Breast epithelium (tissue), 4 donors: ENCODE measurements at regions not wholly inside any gene's neighbourhood (a gene's known extent, or its start where the extent isn't known, plus 50 kb on each side); places are given as distances from the start of the nearest gene placed in this dataset.
"Not testable (repeated sequence)": the region's sequence is repeated elsewhere in the genome, so short reads cannot be mapped to it uniquely, and the experiment has no call there.

ENCODE experiments used
- DNase-seq, 2 donors: peaks; one replicate each; pipeline ENCODE4 v3.0.0-alpha.2; 2019; ENCODE audit warnings: low spot score in 2 of 2
- H3K27ac ChIP-seq, 2 donors: fragments of 200-600 bp; sonication (generic) in 1 of 2; one replicate each; pipeline ENCODE4 v1.5.1; 2016 to 2019; ENCODE audit warnings: mild to moderate bottlenecking in 1 of 2
- H3K27me3 ChIP-seq, 2 donors: fragments of 200-600 bp; sonication (generic) in 1 of 2; one replicate each; pipeline versions ENCODE4 v1.5.1 to v1.6.0; 2017 to 2019; ENCODE audit warnings: control low read depth in 1 of 2, mild to moderate bottlenecking in 1 of 2
- H3K36me3 ChIP-seq: fragments of 200-600 bp; one replicate; pipeline ENCODE4 v1.5.1; 2019
- H3K4me1 ChIP-seq, 2 donors: fragments of 200-600 bp; sonication (generic); one replicate each; pipeline ENCODE4 v1.5.1; 2016 to 2019; ENCODE audit warnings: control low read depth in 1 of 2
- H3K4me3 ChIP-seq, 3 donors: fragments of 200-600 bp; sonication (generic); 1 replicate in 2 of 3; 2 replicates in 1 of 3; pipeline ENCODE4 v1.5.1; 2016 to 2019; ENCODE audit warnings: mild to moderate bottlenecking in 3 of 3, moderate library complexity in 2 of 3
- H3K9me3 ChIP-seq, 2 donors: fragments of 200-600 bp; sonication (generic) in 1 of 2; one replicate each; pipeline ENCODE4 v1.5.1; 2016 to 2019; ENCODE audit warnings: control low read depth in 1 of 2
- CTCF ChIP-seq, 3 donors: fragments of 450-650 bp; IDR thresholded peaks; one replicate each; pipeline ENCODE4 v1.5.1; 2016 to 2017; ENCODE audit warnings: antibody characterized with exemption in 3 of 3, mild to moderate bottlenecking in 3 of 3, moderate library complexity in 3 of 3
- POLR2A ChIP-seq: fragments of 450-650 bp; IDR thresholded peaks from one replicate; pipeline ENCODE4 v1.6.1; 2016; ENCODE audit warnings: antibody characterized with exemption, mild to moderate bottlenecking, moderate library complexity
- POLR2AphosphoS5 ChIP-seq, 3 donors: sonication (generic); formaldehyde crosslinking; IDR thresholded peaks; one replicate each; pipeline ENCODE4 v1.6.1; 2017; ENCODE audit warnings: antibody characterized with exemption in 3 of 3
- intact Hi-C: fragments of 100-400 bp; cut with DNase I; formaldehyde crosslinking; loops from one replicate; pipeline ENCODE4 v1.15.1; 2023; ENCODE audit warnings: low total_unique reads

- H3K4me3 ChIP-seq: no peak overlapping the region
- no peaks in the 10 kb centered on the region for H3K27me3 ChIP-seq
- H3K27ac ChIP-seq: no peak overlapping the region
- no peaks in the 10 kb centered on the region for H3K36me3 ChIP-seq
- H3K9me3 ChIP-seq: peaks cover 0 to 8% of the 10 kb centered on the region in 2 donors
- intact Hi-C loops: no loop called here
- DNase-seq: no peak
- no peaks in the 10 kb centered on the region for H3K4me1 ChIP-seq
- no peak for TF ChIP-seq POLR2A
- no peak for TF ChIP-seq POLR2AphosphoS5 (IDR thresholded peaks at IDR 0.05)
- no peak for TF ChIP-seq CTCF (IDR thresholded peaks at IDR 0.05)
Measured at GRCh38 chr16:35102780-35103403, 1643.5 kb downstream of the TP53TG3F start.

DNA sequence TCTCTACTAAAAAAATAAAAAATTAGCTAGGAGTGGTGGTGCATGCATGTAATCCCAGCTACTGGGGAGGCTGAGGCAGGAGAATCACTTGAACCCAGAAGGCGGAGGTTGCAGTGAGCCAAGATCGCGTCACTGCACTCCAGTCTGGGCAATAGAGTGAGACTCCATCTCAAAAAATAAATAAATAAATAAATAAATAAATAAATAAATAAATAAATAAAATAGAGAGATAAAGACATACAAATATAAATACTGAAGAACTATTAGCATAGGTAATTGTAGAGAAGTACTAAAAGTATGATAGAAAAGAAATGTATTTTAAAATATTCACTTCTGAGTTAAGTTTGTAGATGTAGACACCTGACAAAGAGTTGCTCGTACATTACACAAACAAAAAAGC lies 1652.4 kb downstream of the TP53TG3F start:
- intact Hi-C loops, DNase-seq, H3K36me3 ChIP-seq, H3K27ac ChIP-seq, H3K4me3 ChIP-seq, H3K27me3 ChIP-seq, H3K4me1 ChIP-seq: not testable (repeated sequence)
- peaks cover 13 to 27% of the 10 kb centered on the region in 2 donors for H3K9me3 ChIP-seq

DNA sequence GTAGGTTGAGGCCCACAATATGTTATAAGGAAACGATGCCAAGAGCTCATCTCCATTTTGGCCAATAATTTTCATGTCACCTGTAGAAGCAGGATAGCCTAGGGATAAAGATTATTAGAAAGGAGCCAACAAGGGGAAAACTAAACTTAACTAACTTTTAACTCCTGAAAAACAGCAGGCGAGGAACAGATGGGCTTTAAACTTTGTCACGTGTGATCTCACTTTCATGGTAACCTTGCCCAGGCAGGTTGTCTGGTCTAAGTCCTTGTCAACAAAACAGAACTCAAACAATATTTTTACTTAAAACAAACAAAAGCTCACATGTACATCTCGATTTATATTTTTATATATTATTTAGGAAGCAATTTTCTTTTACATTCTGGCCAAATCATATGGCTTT lies 1672.0 kb downstream of the TP53TG3F start:
- Histone ChIP-seq H3K27ac (no peak overlapping the region), H3K27me3 (no peaks in the 10 kb centered on the region)
- TF ChIP-seq POLR2A: no peak
- TF ChIP-seq POLR2AphosphoS5 (IDR thresholded peaks at IDR 0.05): no peak
- no peak for TF ChIP-seq CTCF (IDR thresholded peaks at IDR 0.05)

DNA sequence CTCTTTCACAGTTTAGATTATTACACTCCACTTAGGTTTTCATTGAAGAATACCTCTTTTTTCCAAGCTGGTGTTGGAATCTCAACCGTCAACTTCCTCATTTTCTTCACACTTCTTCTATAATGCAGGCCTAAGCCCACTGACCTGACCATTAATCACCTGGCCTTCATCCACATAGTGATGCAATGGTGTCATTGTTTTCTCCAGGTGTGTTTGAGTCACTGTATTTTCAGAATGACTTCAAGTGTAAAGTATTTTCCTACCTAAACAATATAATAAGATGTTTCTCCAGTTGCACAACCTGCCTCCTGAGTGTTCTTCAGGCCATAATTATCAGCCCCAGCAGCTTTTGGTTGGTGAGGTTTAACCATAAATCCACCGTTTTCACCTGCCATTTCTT lies 1675.1 kb downstream of the TP53TG3F start:
- Histone ChIP-seq H3K27ac (no peak overlapping the region), H3K27me3 (no peaks in the 10 kb centered on the region), H3K4me3 (no peak overlapping the region), H3K36me3 (no peaks in the 10 kb centered on the region), H3K9me3 (no peaks in the 10 kb centered on the region), H3K4me1 (no peaks in the 10 kb centered on the region)
- no peak for DNase-seq
- intact Hi-C loops: no loop called here
- TF ChIP-seq CTCF (IDR thresholded peaks at IDR 0.05): no peak
- no peak for TF ChIP-seq POLR2A
- no peak for TF ChIP-seq POLR2AphosphoS5 (IDR thresholded peaks at IDR 0.05)

More for the DNA sequence above, 1672.0 kb downstream of the TP53TG3F start:
- no peaks in the 10 kb centered on the region for H3K36me3 ChIP-seq
- no peak overlapping the region for H3K4me3 ChIP-seq
- no peak for DNase-seq
- no peaks in the 10 kb centered on the region for H3K9me3 ChIP-seq
- intact Hi-C loops: no loop called here
- no peaks in the 10 kb centered on the region for H3K4me1 ChIP-seq

DNA sequence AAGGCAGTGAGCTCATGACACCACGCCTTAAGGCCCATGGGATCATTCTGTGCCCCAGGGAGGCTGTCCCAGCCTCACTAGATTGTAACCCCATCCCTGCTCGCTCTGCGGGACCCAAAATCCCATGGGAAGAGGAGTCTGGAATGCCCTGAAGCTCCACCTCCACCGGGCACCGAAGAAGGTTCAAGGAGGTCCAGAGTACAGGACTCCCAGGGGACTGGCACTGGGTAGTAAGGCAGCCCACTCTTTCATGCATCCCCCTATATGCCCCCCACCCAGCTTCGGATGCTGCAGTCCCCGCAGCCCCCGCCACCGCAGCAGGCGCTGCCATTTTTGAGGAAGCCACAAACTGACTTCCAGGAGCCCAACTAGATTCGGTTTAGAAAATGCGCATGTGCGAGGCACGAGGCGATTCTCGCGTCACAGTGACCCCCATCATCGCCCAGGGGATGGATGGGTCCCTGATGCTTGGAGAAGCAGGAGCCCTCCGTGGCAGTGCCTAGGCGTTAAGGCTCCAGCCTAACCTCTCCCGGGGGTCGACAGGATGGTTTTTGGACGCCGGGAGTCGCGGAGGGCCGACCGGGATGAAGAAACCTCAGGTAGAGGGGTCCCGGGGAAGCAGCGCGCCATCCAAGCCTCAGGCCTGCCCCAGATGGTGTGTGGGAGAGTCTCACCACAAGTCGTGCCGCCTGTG lies 1681.0 kb downstream of the TP53TG3F start:
- no peak overlapping the region for H3K4me3 ChIP-seq
- H3K4me1 ChIP-seq: no peaks in the 10 kb centered on the region
- H3K9me3 ChIP-seq: peaks cover 37 to 46% of the 10 kb centered on the region in 2 donors
- intact Hi-C loops: no loop called here
- H3K36me3 ChIP-seq: no peaks in the 10 kb centered on the region
- no peak for DNase-seq
- no peak for TF ChIP-seq POLR2AphosphoS5 (IDR thresholded peaks at IDR 0.05)
- no peak for TF ChIP-seq POLR2A
- TF ChIP-seq CTCF (IDR thresholded peaks at IDR 0.05): no peak
- H3K27ac ChIP-seq: no peak overlapping the region
- no peaks in the 10 kb centered on the region for H3K27me3 ChIP-seq
